Activated T-helper 2 cell treated with anti-CD3 and anti-CD28 coated beads, Interferon-gamma antibody, Interleukin-2, Interleukin-4, amounts not matched to agents 10 μg/mL and 5 μg/mL and 100 μg/mL, durations not matched to agents 14 hours and 24 hours and 36 hours (primary cell): ENCODE measurements at regions not wholly inside any gene's neighbourhood (a gene's known extent, or its start where the extent isn't known, plus 50 kb on each side); places are given as distances from the start of the nearest gene placed in this dataset.
"Not testable (repeated sequence)": the region's sequence is repeated elsewhere in the genome, so short reads cannot be mapped to it uniquely, and the experiment has no call there.

Source experiments
- DNase-seq: peaks from one replicate; pipeline ENCODE4 v3.0.0; 2021; ENCODE audit warnings: low spot score
- H3K27ac Mint-ChIP-seq: one replicate; pipeline ENCODE4 v1.8.0; 2021; ENCODE audit warnings: mixed read lengths
- H3K27me3 Mint-ChIP-seq: one replicate; pipeline ENCODE4 v1.8.0; 2021; ENCODE audit warnings: low read depth, mixed read lengths
- H3K36me3 Mint-ChIP-seq: one replicate; pipeline ENCODE4 v1.8.0; 2021; ENCODE audit warnings: low read depth, mixed read lengths
- H3K4me1 Mint-ChIP-seq: one replicate; pipeline ENCODE4 v1.8.0; 2021; ENCODE audit warnings: low read depth, mixed read lengths
- H3K4me3 Mint-ChIP-seq: one replicate; pipeline ENCODE4 v1.8.0; 2021; ENCODE audit warnings: low read depth, mild to moderate bottlenecking, moderate library complexity, mixed read lengths
- H3K9me3 Mint-ChIP-seq: one replicate; pipeline ENCODE4 v1.8.0; 2021; ENCODE audit warnings: mixed read lengths
- intact Hi-C: fragments of 100-400 bp; cut with micrococcal nuclease; formaldehyde crosslinking; loops from one replicate; pipeline ENCODE4 v1.15.1; 2023

DNA sequence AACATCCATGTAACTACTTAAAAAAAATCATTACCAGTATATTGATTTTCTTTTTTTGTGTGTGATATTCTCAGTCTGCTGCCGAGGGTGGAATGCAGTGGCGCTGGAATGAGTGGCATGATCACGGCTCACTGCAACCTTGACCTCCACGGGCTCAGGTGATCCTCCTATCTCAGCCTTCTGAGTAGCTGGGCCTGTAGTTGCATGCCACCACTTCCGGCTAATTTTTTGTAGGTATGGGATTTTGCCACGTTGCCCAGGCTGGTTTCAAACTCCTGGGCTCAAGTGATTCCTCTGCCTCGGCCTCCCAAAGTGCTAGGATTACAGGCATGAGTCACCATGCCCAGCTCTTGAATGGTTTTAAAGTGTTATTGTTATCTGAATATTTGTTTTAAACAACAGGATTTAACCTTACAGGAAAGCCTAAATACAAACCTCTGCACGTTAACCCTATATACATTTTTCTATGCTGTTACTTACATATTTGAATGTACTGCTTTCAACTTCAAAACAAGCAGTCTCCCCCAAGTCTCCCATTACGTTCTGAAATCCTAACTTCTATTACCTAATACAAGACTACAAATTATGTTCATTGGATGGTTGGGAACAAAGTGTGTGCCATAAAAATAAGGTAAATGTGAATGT, 61.7 kb downstream of the KPNA2 start:
- peaks cover under 1% of the 10 kb centered on the region for H3K36me3 Mint-ChIP-seq
- intact Hi-C loops: no loop called here
- H3K27me3 Mint-ChIP-seq: no peaks in the 10 kb centered on the region
- DNase-seq: no peak
- H3K4me3 Mint-ChIP-seq: no peak overlapping the region
- H3K9me3 Mint-ChIP-seq: no peaks in the 10 kb centered on the region
- H3K4me1 Mint-ChIP-seq: peaks cover 3% of the 10 kb centered on the region
- no peak overlapping the region for H3K27ac Mint-ChIP-seq

DNA sequence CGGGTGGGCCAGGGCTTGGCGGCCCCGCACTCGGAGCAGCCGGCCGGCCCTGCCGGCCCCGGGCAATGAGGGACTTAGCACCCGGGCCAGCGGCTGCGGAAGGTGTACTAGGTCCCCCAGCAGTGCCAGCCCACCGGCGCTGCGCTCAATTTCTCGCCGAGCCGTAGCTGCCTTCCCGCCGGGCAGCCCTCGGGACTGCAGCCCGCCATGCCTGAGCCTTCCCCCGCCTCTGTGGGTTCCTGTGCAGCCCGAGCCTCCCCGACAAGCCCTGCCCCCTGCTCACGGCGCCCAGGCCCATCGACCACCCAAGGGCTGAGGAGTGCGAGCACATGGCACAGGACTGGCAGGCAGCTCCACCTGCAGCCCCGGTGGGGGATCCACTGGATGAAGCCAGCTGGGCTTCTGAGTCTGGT, 63.8 kb downstream of the KPNA2 start:
- DNase-seq, H3K9me3 Mint-ChIP-seq, H3K27me3 Mint-ChIP-seq, H3K4me3 Mint-ChIP-seq, H3K27ac Mint-ChIP-seq, intact Hi-C loops: not testable (repeated sequence)
- peaks cover 10% of the 10 kb centered on the region for H3K36me3 Mint-ChIP-seq
- peaks cover 19% of the 10 kb centered on the region for H3K4me1 Mint-ChIP-seq

DNA sequence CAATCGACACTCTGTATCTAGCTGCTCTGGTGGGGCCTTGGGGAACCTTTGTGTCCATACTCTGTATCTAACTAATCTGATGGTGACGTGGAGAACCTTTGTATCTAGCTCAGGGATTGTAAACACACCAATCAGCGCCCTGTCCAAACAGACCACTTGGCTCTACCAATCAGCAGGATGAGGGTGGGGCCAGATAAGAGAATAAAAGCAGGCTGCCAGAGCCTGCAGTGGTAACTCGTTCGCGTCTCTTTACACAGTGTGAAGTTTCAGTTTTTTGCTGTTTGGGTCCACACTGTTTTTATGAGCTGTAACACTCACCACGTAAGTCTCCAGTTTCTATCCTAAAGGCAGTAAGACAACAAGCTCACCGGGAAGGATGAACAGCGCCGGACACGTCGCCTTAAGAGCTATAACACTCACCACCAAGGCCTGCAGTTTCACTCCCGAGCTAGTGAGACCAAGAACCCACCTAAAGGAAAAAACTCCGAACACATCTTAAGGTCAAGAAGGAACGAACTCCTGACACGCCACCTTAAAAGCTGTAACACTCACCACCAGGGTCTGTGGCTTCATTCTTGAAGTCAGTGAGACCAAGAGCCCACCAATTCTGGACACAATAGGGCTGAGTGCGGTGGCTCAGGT, 64.6 kb downstream of the KPNA2 start:
- Mint-ChIP-seq H3K9me3 (no peaks in the 10 kb centered on the region), H3K4me3 (peak overlapping the region; percentile 74), H3K4me1 (peaks cover 23% of the 10 kb centered on the region), H3K27me3 (no peaks in the 10 kb centered on the region), H3K27ac (no peak overlapping the region), H3K36me3 (peaks cover 14% of the 10 kb centered on the region)
- intact Hi-C loops: loop anchor here (10.0 kb wide), 1 partner anchor 65 kb away; the partner anchor contains the start of gene KPNA2
- no peak for DNase-seq

DNA sequence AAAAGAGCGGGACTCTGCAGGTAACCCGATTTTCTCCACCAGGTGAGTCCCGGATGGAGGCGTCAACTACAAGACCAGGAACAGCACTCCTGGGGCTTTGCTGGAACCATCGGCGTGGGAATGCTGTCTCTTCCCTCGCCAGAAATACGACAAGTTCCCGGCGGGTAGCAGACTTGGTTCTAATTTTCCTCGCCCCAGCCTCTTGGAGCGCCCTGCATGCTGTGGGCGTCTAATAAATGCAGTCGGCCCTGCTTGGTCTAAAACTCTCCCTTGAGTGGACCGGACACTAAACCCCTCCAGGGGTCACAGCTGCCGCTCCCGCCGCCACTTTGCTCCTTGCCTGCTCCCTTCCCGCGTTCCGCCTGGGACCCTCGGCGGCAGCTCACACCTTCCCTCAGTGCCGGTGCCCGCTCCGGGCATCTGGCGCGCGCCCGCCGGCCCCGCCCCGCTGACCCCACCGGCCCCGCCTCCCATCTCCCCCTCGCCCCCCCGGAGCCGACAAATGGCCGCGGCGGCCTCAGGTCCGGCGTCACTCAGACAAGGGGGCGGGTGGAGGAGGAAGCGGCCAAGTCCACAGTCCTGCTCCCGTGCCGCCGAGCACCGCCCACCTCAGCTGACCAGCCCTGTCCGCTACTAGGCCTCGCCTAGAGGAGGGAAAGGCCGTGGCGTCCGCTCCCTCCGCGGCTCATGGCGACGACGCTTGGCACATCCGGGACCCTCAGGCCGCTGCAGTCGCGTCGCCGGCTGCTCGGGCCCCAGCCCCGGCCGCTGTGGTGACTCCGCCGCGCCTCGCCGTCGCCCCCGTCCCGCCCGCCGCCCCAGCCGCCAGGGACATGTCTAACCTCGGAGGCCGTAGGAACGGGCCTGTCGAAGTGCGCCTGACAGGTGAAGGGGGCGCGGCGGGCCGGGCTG, 65.8 kb downstream of the KPNA2 start:
- Mint-ChIP-seq H3K4me1 (peaks cover 26% of the 10 kb centered on the region), H3K27me3 (no peaks in the 10 kb centered on the region), H3K36me3 (peaks cover 18% of the 10 kb centered on the region), H3K4me3 (peak overlapping the region; percentile 91), H3K27ac (peak overlapping the region; percentile 77), H3K9me3 (no peaks in the 10 kb centered on the region)
- peak; percentile 55 for DNase-seq
- intact Hi-C loops: loop anchor here (10.0 kb wide), 1 partner anchor 67 kb away; the partner anchor contains the start of gene KPNA2

DNA sequence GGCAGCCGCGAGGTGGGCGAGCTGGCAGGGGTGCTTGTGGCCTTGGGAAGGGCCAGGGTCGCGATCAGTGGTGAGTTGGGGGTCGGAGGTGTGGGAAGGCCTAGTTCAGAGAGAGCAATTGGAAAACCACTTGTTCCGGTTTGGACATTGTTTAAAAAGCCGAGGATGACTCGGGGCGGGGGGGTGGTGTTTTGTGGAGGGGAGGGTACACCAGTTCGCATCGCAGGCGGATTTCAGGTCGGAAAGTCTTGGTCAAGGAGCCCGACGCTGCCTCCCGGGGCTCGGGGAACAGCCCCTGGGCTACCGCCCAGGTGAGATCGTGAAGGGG, 66.4 kb downstream of the KPNA2 start:
- H3K4me3 Mint-ChIP-seq: peak overlapping the region; percentile 91
- H3K36me3 Mint-ChIP-seq: peaks cover 20% of the 10 kb centered on the region
- H3K9me3 Mint-ChIP-seq: no peaks in the 10 kb centered on the region
- H3K27me3 Mint-ChIP-seq: no peaks in the 10 kb centered on the region
- no peak for DNase-seq
- H3K4me1 Mint-ChIP-seq: peaks cover 29% of the 10 kb centered on the region
- H3K27ac Mint-ChIP-seq: peak overlapping the region; percentile 77
- intact Hi-C loops: loop anchor here (10.0 kb wide), 1 partner anchor 67 kb away; the partner anchor contains the start of gene KPNA2

DNA sequence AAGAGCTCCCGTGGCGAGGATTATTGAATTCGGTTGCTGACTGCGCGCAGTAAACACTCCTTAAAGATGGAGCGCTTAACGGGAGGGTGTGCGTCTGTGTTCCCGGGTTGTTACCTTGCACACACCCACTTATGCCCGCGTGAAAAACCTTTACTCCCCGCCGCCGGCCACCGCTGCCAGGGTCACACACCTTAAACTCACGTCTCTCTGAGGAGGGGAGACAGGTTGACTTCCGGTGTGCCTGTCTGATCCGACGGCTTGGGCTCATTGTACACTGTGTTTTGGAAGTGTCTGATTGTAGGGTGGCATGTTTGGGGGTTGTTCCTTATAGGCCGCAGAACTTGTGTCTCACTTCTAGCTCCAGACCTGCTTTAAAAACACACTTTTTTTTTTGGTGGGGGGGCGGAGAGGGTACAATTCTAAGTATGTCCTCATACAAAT, 66.8 kb downstream of the KPNA2 start:
- Mint-ChIP-seq H3K4me1 (peaks cover 32% of the 10 kb centered on the region), H3K9me3 (no peaks in the 10 kb centered on the region), H3K4me3 (peak overlapping the region; percentile 91), H3K27me3 (no peaks in the 10 kb centered on the region), H3K36me3 (peaks cover 24% of the 10 kb centered on the region), H3K27ac (peak overlapping the region; percentile 77)
- DNase-seq: no peak
- intact Hi-C loops: loop anchor here (10.0 kb wide), 1 partner anchor 68 kb away; the partner anchor contains the start of gene KPNA2

DNA sequence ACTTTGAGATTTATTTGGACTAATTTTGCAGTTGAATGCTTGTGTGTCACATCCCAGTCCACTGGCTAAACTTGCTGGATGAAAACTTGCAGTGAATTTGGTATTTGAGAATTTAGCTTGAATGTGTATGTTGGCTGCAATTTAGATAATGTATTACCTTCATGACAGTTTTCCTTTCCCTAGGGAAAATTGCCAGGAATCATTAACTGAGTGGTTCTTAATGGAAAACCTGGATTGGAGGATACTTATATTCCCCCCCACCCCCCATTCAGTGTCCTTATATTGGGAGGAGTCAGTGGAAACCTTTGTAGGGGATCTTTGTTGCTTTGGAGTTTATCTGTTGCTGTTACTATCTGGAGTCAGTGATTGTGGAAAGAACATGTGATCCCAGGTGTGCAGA, 67.6 kb downstream of the KPNA2 start:
- H3K27me3 Mint-ChIP-seq: no peaks in the 10 kb centered on the region
- H3K4me1 Mint-ChIP-seq: peaks cover 33% of the 10 kb centered on the region
- peak overlapping the region; percentile 91 for H3K4me3 Mint-ChIP-seq
- peaks cover 1% of the 10 kb centered on the region for H3K9me3 Mint-ChIP-seq
- no peak overlapping the region for H3K27ac Mint-ChIP-seq
- intact Hi-C loops: loop anchor here (10.0 kb wide), 1 partner anchor 68 kb away; the partner anchor contains the start of gene KPNA2
- DNase-seq: no peak
- peaks cover 32% of the 10 kb centered on the region for H3K36me3 Mint-ChIP-seq

DNA sequence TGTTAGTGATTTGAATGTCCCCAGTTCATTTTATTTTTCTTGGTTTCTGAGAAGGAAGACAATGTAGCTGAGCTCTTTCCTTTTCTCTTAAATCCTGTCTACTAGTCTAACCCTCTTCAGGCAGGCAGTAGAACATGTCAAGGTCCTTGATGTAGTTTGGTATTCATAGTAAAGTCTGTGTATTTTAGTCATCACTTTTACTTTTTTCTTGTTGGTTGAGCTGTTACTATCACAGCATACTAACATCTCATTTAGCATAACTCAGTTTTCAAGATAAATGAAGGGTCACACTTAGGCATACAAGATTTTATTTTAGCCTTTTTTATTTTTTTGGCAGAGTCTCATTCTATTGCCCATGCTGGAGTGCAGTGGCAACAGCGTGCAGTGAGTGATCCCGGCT, 70.5 kb downstream of the KPNA2 start:
- peaks cover 33% of the 10 kb centered on the region for H3K4me1 Mint-ChIP-seq
- no peak for DNase-seq
- peaks cover 5% of the 10 kb centered on the region for H3K9me3 Mint-ChIP-seq
- intact Hi-C loops: loop anchor here (10.0 kb wide), 1 partner anchor 71 kb away; the partner anchor contains the start of gene KPNA2
- H3K27me3 Mint-ChIP-seq: no peaks in the 10 kb centered on the region
- H3K27ac Mint-ChIP-seq: no peak overlapping the region
- no peak overlapping the region for H3K4me3 Mint-ChIP-seq
- H3K36me3 Mint-ChIP-seq: peaks cover 42% of the 10 kb centered on the region

DNA sequence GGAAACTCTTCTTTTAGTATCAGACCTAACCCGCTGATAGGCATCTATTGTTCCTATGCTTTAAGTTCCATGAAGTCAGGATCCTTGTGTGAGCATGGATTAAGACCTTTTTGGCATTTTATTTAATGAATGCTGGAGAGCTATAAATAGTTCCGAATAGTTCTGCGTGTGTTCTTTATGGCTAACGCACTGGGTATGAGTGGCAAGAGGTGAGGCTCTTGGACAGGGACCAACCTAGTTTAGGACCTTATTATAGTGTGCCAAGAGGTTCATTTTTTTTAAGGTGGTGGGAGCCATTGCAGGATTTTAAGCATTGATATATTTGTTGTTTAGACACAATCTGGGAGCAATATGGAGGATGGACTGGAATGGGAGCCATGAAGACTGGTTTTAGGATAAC, 71.8 kb downstream of the KPNA2 start:
- intact Hi-C loops: loop anchor here (10.0 kb wide), 1 partner anchor 73 kb away; the partner anchor contains the start of gene KPNA2
- Mint-ChIP-seq H3K4me3 (no peak overlapping the region), H3K36me3 (peaks cover 40% of the 10 kb centered on the region), H3K27me3 (no peaks in the 10 kb centered on the region), H3K4me1 (peaks cover 29% of the 10 kb centered on the region), H3K9me3 (peaks cover 5% of the 10 kb centered on the region), H3K27ac (no peak overlapping the region)
- no peak for DNase-seq

DNA sequence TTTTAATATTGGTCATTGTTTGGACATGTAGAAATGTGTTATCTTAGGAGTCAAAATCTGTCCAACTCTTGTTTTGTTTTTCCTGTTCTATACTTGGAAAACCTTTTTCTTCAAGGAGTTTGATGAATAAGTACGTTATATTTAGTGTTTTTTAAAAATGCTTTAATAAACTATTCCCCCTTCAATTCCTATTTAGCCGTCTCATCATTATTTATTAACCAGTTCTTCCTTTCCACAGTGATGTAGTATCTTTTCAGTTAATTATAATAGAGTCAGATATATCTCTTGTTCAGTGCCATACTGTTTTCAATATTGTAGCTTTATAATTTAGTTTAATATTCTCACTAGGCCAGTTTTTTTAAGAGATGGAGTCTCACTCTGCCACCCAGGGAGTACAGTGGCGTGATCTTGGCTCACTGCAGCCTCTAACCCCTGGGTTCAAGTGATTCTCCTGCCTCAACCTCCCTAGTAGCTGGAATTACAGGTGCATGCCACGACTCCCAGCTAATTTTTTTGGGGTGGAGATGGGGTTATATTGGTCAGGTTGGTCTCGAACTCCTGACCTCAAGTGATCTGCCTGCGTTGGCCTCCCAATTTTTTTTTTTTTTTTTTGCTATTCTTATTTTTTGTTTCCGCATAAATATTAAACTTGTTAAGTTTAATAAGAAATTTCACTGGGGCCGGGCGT, 72.9 kb downstream of the KPNA2 start:
- Mint-ChIP-seq H3K9me3 (peaks cover 5% of the 10 kb centered on the region), H3K27me3 (no peaks in the 10 kb centered on the region), H3K36me3 (peaks cover 37% of the 10 kb centered on the region), H3K4me1 (peaks cover 20% of the 10 kb centered on the region), H3K4me3 (no peak overlapping the region), H3K27ac (no peak overlapping the region)
- DNase-seq: no peak
- intact Hi-C loops: loop anchor here (10.0 kb wide), 1 partner anchor 74 kb away; the partner anchor contains the start of gene KPNA2

DNA sequence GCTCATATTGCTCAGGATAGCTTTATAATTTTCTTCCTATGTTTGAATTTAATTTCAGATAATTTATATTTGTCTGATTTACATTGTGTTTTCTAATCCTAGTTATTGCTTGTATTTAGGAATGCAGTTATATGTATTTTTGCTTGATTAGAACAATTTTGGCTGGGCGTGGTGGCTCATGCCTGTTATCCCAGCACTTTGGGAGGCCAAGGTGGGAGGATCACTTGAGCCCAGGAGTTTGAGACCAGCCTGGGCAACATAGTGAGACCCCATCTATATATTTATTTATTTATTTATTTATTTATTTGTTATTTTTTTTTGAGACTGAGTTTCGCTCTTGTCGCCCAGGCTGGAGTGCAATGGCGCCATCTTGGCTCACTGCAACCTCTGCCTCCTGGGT, 73.9 kb downstream of the KPNA2 start:
- not testable (repeated sequence) for H3K4me3 Mint-ChIP-seq, H3K27ac Mint-ChIP-seq, DNase-seq, H3K27me3 Mint-ChIP-seq, H3K9me3 Mint-ChIP-seq
- intact Hi-C loops: loop anchor here (10.0 kb wide), 1 partner anchor 75 kb away; the partner anchor contains the start of gene KPNA2
- Mint-ChIP-seq H3K36me3 (peaks cover 36% of the 10 kb centered on the region), H3K4me1 (peaks cover 13% of the 10 kb centered on the region)

DNA sequence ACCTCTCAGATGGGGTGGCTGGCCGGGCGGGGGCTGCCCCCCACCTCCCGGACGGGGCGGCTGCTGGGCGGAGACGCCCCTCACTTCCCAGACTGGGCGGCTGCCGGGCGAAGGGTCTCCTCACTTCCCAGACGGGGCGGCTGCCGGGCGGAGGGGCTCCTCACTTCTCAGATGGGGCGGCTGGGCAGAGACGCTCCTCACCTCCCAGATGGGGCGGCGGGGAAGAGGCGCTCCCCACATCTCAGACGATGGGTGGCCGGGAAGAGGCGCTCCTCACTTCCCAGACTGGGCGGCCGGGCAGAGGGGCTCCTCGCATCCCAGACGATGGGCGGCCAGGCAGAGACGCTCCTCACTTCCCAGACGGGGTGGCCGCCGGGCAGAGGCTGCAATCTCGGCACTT, 80.7 kb downstream of the KPNA2 start:
- H3K27me3 Mint-ChIP-seq, intact Hi-C loops, H3K27ac Mint-ChIP-seq, H3K9me3 Mint-ChIP-seq, H3K4me1 Mint-ChIP-seq, DNase-seq, H3K4me3 Mint-ChIP-seq: not testable (repeated sequence)
- peaks cover 47% of the 10 kb centered on the region for H3K36me3 Mint-ChIP-seq
